ENCODE measurements at regions not wholly inside any gene's neighbourhood (a gene's known extent, or its start where the extent isn't known, plus 50 kb on each side); places are given as distances from the start of the nearest gene placed in this dataset.

- TF ChIP-seq POLR2A (IDR thresholded peaks at IDR 0.05) (no peak), CTCF (IDR thresholded peaks at IDR 0.05) (peak; percentile 34 to 72 (median 66))
These were observed 66.7 kb upstream of the TIAM2 start for GRCh38 chr6:154928325-154928922.

Measured in breast epithelium (tissue), 3 donors.